Stimulated activated CD8-positive, alpha-beta memory T cell treated with anti-CD3 and anti-CD28 coated beads, Interleukin-7, amount 100 ng/mL, for 24 hours (primary cell): ENCODE measurements at regions not wholly inside any gene's neighbourhood (a gene's known extent, or its start where the extent isn't known, plus 50 kb on each side); places are given as distances from the start of the nearest gene placed in this dataset.
"Not testable (repeated sequence)": the region's sequence is repeated elsewhere in the genome, so short reads cannot be mapped to it uniquely, and the experiment has no call there.

Source experiments
- DNase-seq: peaks from one replicate; pipeline ENCODE4 v3.0.0-alpha.2; 2020; ENCODE audit warnings: low read depth

DNA sequence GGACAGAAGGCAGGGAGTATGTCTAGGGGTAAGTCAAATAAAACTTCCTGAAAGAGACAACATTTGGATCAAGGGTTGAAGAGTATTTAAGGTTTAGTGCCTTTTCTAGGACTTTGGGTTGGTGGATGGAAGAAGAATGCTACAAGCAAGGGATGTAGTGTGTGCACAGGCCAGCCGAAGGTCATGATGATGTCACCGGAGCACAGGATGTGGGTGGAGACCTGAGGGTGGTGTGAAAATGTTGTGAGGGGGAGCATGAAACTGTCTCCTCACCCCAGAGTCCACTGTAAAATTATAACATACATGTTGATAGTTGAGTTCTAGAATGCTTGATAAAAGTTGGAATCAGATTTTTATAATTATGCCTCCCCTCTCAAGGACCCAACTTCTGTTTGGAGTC lies 553.3 kb upstream of the SGCD start:
- no peak for DNase-seq

DNA sequence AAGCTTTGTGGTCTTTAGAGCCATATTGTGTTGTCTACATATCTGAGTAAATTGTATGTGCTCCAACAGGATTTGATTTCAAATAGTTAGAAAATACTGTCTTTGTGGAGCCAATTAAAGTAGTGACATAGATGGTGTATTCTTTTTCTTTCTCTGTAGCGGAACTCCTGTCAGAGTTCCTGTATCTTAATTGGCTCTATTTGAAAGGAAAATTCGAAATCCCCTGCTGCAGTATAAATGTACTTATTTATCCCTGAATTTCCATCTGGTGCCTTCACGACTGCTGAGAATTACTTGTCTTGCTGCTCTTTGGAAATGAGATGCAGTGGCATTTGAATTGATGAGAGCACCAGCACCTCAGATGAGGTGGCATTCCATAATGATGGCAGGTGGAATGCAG lies 546.7 kb upstream of the SGCD start:
- DNase-seq: no peak

DNA sequence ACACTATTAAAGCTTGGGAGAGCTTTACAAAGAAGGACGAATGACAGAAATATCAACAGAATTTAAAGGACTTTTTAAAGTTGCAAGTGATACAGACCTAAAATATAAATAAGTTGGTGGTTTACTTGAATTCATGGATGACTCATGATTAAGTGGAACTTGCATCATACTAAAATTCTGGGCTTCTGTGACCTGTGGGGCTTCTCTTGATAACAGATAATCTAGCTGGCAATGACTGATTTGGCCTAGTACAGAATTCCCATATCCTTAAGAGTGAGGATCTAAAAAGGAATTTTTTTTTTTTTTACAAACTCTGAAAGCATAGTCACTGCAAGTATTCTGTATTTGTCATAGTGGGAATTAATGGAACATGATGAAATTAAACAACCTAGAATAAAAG lies 543.7 kb upstream of the SGCD start:
- no peak for DNase-seq

DNA sequence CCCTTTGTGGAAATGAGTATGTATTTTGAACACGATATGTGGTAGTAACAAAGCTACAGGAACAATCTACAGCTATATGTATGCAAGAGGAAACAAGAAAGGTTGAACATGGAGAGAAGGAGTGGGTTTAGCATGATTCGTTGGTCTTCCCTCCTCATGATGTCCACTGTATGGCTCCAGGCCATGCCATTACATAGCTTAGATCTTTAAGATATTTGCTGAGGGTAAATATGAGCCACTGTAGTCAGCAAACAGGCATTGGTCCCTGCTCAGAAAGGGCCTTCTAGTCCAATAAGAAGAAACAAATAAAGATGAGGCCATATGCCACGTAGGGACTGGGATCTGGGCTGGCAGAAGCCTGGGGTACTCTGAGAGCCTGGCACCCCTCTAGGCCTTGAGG lies 543.2 kb upstream of the SGCD start:
- no peak for DNase-seq

DNA sequence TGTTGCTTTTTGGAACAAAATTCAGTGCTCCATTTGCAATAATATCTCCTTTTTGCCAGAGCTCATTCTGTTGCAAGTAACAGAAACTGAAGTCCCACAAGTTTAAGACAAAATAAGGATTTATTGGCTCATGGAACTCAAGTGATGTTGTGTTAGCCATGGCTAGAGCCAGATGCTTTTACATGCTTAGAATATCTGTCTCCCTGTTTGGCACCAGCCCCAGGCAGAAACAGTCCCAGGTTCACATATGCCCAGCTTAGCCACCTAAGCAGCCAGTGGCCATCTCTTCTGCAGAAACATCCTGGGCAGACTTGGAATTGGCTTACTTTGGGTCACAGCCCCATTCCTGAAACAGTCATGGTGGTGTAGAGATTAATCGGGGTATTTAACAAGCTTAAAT lies 540.9 kb upstream of the SGCD start:
- no peak for DNase-seq

DNA sequence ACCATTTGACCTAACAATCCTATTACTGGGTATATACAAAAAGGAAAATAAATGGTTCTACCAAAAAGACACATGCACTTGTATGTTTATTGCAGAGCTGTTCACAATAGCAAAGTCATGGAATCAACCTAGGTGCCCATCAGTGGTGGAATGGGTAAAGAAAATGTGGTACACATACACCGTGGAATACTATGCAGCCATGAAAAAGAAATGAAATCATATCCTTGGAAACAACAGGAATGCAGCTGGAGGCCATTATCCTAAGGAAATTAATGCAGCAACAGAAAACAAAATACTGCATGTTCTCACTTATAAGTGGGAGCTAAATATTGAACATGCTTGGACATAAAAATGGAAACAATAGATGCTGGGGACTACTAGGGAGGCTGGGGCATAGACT lies 534.1 kb upstream of the SGCD start:
- no peak for DNase-seq

DNA sequence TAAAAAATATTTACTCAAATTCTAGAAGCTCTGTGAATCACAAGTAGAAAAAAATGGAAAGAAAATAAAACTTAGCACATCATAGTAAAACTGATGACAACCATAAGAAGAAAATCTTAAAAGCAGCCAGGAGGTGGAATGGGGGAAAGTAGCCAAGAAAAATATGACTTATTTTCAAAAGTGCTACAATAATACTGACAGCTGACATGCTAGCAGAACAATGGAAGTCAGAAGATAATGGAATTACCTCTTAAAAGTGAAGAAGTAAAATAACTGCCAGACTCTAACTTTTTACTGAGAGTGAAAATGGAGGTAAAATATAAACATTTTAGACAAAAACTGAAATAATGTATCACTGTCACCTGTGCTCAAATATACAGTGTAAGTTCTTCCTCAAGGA lies 532.2 kb upstream of the SGCD start:
- no peak for DNase-seq

DNA sequence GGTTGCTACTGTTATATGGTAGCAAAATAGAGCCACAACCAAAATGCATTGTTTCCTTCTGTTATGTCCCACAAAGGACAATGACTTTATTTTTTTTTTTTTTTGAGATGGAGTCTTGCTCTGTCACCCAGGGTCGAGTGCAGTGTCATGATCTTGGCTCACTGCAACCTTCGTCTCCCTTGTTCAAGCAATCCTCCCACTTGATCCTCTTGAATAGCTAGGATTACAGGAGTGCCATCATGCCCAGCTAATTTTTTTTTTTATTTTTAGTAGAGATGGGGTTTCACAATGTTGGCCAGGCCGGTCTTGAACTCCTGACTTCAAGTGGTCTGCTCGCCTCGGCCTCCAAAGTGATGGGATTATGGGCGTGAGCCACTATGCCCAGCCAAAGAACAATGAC lies 527.7 kb upstream of the SGCD start:
- no peak for DNase-seq

DNA sequence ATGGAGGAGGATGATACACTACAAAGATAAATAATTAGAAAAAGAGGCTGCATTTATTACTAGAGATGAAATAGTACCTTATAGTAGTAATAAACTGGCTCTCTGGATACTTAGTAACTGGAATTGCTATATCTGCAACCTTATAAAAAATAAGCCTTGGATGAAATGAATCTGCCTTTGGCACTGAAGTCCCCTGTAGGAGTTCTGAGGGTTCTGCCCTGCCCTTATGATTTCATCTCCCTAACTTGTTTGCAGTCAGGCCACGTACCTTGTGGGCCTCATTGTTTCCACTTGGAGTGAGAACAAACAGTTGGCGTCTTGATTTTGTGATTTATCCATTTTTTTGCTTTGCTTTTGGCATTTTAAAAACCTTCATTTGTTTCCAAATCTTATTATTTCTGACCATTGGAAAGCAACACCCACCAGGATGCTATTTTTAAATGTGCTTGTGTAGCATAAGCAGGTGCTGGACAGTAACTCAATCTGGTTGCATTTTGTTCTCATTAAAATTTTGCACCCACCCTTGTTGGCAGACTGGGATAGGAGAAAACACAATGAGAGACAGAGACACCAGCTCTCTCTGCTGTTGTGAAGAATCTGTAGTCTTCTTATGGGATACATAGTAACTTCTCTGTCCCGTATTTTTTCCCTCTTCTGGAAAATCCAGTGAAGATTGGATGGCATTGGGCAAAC lies 518.9 kb upstream of the SGCD start:
- DNase-seq: no peak

DNA sequence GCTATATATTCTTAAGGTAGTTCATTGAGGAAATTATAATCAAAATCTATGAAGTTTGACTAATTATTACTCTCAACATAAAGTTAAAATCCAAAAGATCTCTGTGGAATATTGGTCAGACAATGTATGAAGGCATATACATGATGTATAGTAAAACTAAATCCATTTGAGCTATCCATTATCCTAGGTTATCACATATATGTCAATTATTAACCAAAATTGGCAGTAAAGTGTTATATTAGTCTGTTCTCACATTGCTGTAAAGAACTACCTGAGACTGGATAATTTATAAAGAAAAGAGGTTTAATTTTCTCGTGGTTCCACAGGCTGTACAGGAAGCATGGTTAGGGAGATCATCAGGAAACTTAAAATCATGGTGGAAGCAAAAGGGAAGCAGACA lies 511.7 kb upstream of the SGCD start:
- DNase-seq: no peak

DNA sequence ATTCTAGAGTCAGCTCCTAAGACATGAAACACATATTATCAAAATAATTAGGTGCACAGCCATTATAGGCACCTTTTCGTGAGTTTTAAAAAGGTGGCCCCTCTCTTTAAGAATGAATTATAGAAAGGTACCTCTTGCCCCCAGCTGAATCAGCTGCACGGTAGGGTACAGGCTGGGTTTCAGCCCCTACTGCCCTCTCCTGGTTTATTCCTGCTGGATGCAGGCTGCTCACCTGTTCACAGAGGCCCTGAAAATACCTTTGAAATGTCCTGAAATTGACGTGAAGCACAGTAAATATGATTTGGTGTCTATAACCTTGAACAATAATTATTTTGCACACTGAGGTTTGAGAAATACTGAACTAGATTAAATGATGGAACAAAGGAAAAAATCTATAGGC lies 504.8 kb upstream of the SGCD start:
- DNase-seq: no peak

DNA sequence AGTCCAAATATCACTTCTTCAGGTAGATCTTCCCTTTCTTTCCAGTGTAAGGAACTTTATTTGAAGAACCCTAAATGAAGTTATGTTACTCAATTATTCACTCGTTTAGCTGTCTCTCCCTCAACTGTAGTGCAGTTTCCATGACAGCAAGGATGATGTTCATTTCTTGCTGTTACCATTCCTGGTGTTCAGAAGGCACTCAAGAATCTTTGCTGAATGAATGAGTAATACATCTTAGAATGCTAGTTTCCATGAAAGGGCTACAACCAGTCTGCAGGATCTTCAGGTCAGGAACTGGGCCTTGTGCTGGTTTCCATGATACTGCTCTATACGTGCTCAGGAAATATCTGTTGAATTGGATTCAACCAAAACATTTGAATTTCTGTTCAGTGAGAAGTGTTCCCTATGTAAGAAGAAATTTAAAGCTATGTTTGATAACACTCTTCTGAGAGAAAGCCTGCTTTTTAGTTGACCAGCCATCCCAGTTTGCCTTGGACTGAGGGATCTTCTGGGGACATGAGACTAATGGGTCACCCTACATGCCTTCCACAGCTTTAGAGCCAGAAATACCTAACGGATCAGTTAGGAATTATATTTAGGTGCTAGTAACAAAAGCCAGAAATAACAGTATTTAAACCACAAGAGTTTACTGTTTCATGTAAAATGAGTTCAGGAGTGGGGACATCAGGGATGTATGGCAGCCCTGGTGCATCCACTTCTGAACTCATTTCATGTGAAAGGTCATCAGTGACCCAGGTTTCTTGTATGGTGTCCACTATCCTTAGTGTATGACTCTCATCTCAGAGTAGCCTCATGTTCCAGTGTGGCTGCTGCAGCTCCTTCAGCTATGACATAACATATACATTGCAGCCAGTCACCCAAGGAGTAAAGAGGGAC lies 500.1 kb upstream of the SGCD start:
- no peak for DNase-seq

DNA sequence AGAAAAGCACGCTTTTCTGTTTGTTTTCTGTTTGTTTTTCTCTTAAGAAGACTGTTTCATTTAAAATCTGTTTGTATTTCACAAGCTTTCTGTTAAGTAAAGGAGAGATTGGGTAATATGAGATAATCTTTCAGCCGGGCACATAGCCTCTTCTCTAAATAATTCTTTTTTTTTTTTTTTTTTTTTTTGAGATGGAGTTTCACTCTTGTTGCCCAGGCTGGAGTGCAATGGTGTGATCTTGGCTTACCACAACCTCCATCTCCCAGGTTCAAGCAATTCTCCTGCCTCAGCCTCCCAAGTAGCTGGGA lies 499.5 kb upstream of the SGCD start:
- not testable (repeated sequence) for DNase-seq

DNA sequence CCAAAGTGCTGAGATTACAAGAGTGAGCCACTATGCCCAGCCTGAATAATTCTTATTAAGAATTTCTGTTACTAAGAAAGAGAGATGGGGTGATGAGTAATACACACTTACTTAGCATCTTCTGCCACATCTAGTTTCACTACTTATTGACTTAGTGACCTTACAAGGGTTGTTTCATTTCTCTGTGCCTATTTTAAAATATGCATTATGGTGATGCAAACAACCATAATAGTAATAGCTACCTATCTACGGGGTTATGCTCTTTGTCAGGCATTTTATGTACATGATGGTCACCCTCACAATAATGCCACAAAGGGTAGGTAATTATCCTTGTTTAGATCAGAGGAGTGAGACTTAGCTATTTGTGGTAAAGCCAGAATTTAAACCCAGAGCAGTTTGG lies 499.0 kb upstream of the SGCD start:
- DNase-seq: no peak

DNA sequence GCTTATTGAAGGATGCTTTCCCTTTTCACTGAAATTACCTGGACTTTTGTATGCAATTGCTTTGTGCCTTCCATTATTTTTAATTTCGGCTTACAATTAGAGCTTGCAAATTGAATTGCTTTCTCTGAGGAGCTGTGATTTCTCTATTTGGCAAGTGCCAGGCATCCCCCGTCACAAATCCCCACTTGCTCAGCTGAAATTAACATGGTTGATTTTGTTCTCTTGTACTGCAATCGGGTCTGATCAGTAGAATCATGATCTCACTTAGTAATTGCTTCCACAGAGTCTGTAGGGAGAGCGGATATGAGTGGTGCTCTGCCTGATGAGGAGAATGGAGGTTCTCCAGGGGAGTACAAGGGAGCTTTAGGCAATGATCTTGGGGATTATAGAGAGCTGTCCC lies 495.5 kb upstream of the SGCD start:
- DNase-seq: no peak

DNA sequence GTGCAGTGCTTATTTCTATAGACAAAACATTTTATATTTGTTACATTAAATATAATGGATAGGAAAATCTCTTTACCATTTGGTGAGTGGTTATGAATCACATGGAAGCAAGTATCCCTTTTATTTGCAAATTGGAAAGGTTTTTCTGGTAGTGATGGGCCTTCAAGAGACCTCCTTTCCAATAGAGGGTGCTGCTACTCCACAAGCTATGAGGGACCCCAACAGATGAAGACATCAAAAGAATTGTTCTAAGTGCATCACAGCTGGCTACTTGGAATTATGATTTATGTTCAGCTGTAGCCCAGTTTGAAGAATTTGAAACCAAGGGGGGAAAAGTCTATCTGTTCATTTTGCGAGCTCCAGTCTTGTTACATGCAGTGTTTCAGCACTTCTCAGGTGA lies 493.7 kb upstream of the SGCD start:
- DNase-seq: no peak

DNA sequence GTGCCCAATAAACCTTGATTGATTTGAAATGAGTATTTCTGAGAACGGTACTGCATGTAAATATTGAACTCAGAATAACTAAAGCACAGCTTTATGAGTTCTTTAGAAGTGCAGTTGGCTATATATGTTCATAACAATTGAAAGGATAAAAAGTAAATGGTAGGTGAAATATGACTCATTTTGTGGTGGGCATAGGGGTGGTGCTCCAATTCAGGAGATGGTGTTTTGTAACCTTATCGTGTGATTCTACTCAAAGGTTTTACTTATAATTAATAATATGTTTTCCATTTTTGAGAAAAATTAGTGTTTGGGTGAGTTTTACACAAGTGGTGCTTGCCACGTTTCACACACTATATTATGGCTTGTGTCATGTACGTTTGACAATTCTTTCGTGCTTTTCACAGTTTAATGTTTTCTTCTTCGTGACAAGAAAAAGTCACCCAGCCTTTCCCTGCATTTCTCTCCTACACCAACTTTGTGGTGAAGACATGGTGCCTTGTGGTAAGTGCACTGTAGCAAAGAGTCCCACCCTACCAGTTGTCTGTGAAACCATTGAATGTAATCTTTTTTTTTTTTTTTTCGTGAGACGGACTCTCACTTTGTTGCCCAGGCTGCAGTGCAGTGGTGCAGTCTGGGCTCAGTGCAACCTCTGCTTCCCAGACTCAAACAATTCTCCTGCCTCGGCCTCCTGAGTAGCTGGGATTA lies 492.5 kb upstream of the SGCD start:
- no peak for DNase-seq

DNA sequence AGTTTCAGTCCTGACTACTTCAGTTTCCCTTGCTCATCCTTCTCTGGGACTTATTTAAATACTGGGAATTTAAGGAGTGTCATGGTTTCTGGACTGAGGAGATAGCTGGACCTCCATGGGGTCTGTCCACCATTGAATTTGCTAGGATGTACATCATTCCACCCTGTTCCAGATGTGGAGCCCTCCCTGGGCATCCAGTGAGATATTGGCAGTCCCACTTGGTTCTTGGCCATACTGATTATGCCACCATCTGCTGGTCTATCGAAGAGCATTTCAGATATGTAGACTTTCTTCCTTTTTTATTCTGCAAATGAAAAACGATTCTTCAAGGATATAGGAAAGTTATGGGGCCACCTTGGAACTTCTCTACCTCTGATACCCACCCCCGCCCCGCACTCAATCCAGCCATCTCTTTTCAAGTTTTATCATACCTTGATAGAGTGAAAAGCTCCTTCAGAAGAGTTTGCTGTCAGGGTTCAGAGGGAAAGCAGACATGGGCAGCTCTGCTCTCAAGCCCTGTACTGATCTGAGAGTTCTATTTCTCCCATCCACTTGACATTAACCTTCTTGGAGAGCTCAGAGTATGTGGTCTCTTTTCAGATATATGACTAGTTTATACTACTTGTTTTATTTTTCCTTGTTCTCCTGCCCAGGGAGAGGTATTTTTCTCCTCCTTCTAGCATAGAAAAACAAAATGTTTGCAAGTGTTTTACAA lies 490.7 kb upstream of the SGCD start:
- no peak for DNase-seq

DNA sequence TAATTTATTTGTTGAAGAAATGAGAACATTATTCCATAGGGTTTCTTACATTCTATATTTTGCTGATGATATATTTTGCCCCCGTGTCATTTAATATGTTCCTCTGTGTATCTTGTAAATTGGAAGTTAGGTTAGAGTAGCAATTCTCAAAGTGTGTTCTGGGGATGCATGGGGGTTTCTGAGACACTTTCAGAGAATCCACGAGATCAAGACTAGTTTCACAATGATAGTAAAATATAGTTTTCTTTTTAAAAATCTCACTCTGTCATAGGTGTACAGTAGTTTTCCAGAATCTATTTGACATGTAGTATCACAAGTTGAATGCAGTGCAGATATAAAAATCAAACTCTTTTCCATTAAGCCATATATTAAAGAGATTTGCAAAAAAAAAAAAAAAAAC lies 488.6 kb upstream of the SGCD start:
- no peak for DNase-seq

DNA sequence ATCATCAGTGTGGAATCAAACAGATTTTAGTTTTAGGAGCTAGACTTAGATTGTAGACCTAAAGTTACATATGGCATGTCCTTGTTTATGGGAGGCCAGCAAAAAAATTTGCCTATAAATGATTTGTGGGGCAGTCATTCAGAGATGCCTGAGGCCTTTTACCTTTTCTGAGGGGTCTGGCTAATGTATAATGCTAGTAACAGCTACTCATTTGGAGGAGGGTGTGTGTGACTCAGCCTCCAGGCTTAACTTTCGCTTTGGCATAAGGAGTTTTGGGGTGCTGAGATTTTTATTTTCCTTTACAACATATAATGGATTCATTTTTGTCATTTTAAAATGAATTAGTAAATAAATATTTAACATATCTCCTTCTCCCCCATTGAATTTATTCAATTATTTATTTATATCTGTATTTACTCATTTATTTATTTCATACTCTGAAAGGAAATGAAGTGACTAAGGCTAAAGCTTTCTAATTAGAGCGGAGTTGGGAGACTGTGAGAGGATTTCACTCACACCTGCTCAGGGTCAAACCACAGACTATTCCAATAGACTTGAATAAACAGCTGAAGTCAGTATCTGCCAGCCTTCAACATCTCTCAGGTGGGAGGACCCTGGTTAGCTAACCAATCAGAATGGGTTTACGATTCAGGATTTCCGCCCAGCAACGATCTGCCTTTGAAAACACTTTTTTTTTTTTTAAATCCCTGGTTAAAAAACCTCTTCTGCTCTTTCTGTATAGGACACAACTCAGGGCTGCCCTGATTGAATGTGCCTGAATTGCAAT lies 487.5 kb upstream of the SGCD start:
- DNase-seq: no peak

DNA sequence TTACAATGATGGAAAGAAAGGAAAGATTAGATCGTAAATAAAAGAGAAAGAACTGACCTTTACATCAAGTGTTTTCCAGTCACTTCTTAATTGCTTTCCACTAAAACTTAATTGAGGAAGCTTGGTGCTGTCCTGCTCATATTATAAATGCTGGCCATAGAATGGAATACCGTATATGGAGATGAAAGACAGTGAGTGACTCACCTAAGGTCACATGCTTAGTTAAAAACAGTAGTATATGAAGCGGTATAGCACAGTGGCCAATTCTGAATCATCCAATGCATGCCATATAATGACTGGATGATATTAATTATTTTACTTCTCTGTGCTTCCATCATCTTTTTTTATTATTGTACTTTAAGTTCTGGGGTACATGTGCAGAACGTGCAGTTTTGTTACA lies 482.4 kb upstream of the SGCD start:
- no peak for DNase-seq

DNA sequence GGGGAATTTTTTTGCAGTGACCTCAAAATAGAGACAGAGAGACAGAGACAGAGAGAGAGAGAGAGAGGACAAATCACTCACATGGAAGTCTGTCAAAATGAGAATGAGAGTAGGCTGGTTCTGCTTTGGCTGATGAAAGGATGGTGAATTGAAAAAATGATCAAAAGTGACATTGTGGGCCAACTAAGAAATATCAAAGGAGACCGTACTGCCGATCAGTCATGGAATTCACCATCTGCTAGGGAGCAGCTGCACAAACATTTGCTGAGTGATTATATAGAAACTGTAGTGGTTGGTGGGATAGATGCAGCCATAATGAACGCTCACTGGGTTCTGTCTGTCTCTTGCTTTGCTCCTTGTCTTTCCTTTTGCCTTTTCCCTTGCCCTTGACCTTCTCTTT lies 476.6 kb upstream of the SGCD start:
- DNase-seq: no peak
